GM18517 (cell line): ENCODE measurements at regions not wholly inside any gene's neighbourhood (a gene's known extent, or its start where the extent isn't known, plus 50 kb on each side); places are given as distances from the start of the nearest gene placed in this dataset.

Experiments used
- ATAC-seq: cut with Tn5 transposase; IDR thresholded peaks from one replicate; pipeline ENCODE4 v1.9.1; 2021; ENCODE audit warnings: mild to moderate bottlenecking, moderate library complexity; ENCODE audit not compliant: unreplicated experiment

DNA sequence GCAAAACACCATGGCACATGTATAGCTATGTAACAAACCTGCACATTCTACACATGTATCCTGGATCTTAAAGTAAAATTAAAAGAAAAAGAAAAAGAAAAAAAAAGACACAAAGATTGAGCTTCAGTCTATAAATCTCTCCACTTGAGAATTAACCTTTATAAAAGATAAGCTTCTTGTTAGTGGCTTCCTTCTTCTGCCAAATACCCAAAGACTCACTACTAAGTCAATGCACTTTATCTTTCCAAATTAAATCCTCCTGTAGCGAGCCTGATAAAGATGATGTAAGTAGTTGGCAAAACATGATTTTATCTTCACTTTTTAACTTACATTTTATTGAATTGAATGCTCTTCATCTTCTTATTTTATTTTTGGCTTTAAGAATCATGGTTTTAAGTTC, 349.9 kb downstream of the TRIB2 start:
- ATAC-seq = no peak

DNA sequence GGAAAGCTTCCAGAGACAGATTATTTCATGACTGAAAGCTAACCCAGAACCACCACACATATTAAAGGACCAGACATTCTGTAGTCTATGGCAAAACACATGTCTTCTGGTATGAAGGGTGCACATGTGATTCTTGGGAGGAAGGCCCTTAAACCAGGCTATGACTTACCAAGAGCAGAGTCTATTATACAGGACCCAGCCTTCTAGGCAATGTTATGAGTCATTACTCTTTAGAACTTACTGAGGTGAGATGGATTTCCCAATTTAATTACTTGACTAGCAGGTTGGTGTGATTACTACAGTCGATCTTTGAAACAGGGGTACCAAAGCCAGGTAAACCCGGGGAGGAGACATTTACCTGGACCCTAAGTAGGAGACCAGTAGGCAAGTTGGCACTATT, 350.8 kb downstream of the TRIB2 start:
- ATAC-seq = no peak

DNA sequence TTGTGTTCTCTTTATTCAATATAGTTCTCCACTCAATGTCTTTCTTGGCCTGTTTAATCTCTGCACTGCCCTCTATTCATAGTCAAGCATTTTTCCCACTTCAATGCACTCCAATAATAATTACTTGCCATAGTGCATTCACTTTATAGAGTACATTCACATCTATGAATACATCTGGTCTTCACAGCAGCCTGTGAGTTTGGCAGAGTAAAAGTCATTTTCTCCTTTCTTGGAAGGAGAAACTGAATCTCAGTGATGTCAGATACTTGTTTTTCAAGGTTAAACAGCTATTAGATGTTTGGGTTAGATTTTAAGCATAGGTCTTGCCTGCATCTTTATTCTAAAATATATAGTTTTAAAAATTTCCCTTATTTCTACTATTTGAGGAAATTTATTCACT, 373.2 kb downstream of the TRIB2 start:
- no peak for ATAC-seq

DNA sequence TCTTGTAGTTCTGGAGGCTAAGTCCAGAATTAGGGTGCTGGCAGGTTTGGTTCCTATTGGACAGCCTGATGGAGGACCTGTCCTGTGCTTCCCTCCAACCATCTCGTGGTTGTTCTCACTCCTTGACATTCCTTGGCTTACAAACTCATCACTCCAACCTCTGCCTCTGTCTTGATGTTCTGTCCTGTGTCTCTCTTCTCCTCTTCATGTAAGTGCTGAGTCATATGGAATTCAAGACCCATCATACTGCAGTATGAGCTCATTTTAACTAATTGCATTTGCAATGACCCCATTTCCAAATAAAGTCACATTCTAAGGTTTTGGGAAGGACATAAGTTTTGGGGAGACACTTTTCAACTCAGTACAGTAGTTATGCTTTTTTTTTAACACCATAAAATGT, 374.7 kb downstream of the TRIB2 start:
- ATAC-seq = no peak

DNA sequence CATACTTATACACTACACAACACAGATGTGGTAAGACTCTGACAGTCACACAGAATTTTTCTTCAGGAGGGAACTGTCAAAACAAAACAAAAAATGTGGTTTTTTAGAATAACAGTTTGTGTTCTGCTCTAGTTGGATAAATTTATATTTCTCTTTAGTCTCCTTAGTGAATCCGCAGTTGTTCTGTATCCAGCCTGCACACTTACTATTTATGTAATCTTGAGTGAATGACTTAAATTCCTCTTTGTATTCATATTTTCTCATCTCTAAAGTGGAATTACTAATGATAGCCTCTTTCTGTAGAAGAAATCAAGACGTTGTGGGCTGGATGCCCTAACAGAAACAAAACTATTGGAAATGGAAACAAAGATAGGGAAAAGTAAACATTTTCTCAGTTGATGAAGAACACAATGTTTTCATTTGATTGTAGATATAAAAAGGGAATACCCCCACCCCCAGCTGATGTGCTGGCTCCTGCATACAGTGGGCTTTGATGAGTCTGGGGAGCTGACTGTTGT, 375.2 kb downstream of the TRIB2 start:
- ATAC-seq = no peak

DNA sequence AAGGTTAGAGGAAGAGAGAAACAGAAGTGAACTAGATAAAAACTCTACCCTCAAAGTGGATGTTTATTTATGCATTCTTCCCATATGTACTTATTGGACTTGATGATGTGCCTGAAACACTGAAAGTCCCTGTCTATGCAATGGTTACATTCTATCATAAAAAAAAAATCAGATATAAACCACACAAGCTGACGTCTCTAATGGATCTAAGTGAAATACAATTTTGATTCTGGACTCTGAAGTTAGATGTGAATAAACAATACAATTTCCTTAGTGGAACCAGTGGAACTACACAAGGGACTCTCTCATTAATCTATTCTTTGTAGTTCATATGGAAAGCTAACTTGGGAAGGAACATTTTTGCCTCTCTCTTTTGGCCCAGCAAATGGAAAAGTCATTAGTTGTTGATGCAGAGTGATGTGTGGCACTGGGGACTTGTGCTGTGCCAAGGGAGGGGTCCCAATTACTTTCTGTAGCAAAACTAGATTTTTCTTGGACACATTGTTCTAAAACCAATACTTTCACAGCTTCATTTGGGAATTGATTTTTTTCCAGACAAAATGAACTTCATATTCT, 376.8 kb downstream of the TRIB2 start:
- ATAC-seq = no peak

DNA sequence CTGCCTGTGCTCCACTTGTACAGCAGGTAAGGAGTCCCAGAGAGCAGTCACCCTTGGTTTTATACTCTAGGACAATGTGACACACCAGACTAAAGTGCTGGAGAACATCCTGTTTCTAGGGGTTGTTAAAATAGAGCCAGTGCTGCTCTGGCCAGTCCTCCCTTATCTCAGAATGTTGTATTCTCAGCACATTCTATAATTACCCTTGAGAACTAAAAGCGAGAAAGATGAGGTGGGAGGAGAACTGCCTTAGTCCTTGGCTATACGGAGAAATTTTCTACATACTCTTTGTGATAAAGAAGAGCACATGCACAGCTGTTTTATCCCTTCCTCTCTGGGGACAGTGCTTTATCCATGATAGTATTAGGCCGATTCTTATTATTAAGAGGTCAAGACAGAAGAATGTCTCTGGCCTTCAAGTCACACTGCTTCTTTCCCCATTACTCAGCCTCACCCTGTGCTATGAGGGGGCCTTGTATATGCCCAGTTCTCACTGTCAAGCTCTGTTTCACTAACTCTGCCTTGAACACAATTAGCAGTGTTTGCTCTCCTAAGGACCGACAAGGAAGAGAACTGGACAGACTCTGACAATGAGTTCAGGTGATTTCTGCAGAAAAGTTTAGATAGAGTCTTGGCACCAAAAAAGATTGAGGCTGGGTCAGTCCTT, 385.8 kb downstream of the TRIB2 start:
- no peak for ATAC-seq

DNA sequence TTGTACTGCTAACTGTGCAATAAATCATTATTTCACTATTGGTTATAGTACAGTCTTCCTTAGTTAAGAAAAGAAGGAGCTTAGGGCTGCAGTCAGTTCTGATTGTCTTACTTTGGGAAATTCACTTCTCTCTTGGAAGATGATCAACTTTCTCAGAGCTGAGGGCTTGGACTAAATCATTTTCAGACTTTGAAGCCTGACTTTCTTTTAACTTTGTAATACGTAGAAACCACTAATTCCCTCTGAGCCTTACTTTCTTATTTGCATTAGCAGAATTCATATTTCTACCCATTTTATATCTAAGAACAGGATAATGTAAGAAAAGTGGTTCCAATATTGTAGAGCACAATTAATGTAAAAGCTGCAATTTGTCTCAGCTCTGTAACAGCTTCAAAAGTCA, 386.4 kb downstream of the TRIB2 start:
- ATAC-seq = no peak

DNA sequence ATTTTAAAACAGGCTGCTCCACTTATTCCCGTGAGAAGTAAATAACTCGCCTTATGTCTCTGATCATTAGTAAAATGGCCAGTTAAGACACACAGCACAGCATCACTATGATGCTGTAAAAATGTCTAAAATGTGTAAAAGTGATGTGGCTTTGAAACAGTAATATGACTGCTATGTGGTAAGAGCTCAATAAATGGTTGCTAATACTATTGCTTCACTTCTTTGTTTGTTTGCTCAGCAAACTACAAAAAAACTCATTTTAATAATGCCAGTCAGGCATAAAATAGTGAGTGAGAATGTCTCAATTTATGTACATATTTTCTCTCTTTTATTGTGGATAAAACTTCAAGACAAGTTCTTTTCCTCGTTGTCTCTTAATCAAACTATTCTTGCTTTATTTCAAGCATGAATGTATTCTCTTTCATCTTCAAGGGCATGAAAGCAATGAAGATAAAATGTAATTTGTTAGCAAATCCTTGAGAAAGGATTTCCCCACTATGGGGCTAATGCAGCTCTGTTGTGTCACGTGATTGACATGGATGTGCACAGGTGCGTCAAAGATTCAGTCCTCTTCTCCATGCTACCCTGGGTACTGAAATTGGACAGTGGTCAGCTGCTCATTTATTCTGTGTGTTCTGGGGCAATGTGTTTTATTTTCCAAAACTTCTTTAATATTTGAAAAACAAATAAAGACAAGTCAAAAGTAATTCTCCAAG, 387.2 kb downstream of the TRIB2 start:
- no peak for ATAC-seq

DNA sequence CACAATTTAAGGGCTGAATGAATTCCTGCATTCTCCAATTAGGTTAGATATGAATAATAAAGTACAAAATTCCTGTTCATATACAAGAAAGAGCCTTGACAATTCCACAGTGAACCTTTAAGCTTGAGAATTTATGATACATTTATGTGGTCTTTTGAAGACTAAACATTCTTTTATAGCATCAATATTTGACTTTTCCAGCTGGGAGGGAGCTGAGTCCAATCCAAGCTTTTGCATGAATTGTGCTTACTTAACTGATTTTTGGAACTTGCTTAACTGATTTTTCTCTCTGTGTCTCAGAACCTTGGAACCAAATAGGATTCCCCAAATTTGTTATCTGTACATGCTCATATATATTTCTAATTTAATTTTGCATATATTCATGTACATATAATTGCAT, 388.0 kb downstream of the TRIB2 start:
- no peak for ATAC-seq

DNA sequence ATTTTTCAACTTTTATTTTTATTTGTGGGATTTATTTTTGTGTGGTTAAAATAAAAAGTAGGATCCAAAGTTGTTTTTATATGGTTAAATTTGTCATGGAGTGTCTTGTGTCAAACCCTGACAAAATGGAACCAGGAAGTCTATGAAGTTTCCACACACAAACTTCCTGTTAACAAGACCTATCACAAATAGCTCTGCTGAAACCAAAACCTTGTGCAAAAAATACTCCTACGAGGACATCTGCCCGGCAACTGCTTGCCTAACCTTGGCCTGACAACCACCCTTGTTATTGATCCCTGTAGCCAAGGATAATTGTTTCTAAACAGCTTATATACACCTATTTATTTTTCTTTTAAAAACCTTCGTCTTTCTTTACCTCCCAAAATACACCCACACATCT, 389.6 kb downstream of the TRIB2 start:
- peak; percentile 72 for ATAC-seq

DNA sequence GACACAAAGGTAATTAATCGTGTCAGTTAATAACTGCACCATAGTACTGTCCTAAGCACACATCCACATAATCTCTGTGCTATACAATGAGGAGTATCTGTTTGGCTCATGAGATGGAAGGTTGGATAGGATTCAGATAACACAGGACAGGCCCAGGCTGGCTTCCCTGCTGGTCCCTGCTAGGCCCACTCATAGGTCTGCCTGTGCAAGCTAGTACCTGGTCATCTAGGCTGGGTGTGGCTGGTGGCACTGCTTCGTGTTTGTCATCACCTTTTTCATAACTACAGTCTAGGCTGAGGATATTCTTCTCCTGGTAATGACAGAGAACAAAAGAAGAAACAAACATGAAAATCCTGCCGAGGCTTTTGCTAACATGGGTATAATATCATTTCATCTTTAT, 392.8 kb downstream of the TRIB2 start:
- ATAC-seq = no peak

DNA sequence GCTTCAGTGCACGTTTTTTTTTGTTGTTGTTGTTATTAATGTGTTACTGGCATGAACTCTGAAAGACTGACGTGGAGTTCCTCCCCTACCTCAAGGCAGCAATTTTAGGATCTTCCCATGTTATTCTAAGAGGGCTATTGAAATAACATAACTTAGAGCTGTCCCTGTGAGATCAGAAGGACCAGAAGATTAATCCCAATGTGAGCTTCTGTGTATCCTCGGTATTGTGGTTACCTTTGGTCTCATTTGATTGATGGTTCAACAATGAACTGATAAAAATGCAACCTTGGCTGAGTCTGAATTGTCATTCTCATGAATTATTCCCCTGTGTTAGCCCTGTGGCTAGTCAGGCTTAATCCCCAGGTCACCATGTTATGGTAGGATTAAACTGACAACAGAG, 394.1 kb downstream of the TRIB2 start:
- no peak for ATAC-seq

DNA sequence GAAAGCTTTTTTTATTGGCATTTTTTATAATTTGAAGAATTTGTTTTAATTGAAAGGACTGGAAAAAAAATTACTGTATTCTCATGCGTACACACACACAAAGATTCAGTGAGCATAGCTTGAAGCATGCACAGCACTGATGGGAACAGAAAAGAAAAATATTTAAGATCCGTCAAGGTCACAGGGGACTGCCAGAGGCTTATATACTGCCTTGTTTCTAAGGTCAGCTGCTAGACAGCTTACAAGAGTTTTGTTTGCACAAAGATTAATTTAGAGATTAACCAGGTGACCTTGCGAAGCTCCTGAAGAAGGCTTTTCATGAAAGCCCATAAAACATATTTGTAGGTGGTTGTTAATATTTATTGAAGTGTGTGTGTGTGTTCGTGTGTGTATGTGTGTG, 396.3 kb downstream of the TRIB2 start:
- no peak for ATAC-seq

DNA sequence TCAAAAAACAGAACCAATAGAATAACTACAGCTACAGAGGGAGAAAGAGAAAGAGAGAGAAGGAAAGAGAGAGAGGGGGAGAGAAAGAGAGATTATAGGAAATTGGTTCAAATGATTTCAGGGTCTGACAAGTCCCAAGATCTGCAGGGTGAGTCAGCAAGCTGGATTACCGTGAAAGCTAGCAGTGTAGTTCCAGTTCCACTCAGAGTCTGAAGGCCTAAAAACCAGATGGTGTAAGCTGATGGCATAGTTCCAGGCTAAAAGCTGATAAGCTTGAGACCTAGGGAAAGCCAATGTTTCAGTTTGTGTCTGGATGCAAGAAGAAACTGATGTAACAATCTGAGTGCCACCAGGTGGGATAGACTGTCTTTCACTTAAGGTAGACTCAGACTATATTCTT, 397.7 kb downstream of the TRIB2 start:
- no peak for ATAC-seq

DNA sequence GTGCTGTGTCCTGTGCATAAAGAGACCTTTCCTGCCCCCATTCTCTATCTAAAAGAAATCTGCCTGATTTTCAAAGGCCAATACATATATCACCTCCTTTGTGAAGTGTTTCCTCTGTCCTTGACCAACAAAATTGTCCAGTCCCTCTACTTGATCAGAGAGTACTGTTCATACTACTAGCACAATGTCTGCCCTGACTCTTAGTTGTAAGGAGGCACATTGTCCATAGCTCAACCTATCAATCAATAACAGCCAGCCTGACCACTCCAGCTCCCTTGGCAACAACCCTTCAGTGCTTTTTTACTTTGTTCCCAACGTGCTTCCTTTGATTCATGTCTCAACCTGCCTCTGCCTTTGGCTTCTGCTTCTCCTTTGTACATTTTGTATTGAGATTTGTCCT, 398.9 kb downstream of the TRIB2 start:
- no peak for ATAC-seq

DNA sequence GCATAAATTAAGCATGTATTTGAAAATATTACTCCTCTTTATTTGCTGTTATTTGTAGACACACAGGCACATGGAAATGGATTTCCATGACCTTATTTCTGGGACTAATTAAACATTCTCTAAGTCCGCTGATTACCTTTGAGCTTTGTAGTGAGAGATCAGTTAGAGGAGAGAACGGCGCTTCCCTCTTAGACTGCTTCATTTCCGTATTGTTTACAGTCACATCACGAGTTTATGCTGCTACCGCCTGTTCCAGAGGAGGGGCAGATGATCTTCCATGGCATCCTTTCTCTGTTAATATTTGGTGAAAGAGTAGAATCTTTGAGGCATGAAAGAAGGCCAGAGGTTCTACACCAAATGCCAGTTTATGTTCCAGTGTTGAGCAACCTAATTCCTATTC, 404.4 kb downstream of the TRIB2 start:
- no peak for ATAC-seq

DNA sequence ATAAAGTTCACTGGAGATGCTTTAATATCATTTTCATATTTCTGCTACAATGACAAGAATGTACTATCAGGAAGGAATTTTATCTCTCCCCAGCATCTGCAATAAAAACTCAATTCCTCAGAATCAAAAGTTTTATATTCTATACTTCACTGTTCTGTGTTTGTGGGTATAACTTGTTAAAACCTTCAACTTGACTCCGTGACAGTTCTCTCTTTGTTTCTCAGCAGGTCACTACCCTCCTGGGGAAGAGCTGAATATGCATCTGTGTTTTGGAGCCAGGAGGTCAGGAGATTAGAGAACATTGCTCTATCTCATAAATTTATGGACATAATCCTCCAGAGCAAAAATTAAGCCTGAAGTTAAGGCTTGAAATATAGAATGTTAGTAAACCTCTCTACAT, 411.4 kb downstream of the TRIB2 start:
- no peak for ATAC-seq

DNA sequence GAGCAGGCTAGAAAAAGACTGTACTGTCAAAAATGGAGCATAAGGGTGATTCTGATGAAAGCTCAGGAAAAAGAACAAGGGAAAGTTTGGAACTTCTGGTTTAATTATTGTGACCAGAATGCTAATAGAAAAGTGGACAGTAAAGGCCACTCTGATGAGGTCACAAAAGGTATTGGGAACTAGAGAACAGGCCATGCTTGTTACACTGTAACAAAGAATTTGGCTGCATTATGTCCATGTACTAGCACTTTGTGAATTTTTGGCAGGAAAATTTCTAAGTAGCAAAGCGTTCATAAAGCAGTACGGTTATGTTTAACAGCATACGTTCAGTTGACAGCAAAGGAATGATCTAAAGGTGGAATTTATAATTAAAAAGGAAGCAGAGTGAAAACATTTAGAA, 418.6 kb downstream of the TRIB2 start:
- ATAC-seq = no peak

DNA sequence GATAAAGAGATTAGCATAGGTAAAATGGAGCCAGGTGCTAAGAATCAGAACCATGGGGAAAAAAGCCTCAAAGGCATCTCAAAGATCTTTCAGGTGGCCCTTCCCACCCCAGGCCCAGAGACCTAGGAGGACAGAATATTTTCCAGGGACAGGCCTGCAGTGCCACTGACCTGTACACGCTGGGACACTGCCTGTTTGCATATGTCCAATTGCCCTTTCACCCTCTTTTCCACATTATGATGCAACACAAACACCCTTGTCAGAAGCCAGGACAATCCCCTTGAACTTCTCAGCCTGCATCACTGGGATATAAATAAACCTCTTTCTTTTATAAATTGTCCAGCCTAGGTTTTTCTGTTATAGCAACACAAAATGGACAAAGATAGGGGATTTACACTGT, 419.1 kb downstream of the TRIB2 start:
- ATAC-seq = no peak

DNA sequence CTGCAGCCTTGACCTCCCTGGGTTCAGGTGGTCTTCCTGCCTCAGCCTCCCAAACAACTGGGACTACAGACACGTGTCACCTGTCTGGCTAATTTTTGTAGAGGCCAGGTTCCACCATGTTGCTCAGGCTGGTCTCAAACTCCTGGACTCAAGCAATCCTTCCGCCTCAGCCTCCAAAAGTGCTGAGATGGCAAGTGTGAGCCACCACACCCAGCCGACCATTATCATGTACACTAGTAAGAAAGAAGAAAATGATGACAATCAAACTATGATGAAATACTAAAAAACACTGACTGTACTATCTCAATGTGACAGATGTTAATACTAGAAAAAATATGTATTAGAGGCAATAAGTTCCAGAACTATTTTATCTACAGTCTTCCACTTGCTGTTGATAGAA, 420.9 kb downstream of the TRIB2 start:
- no peak for ATAC-seq

DNA sequence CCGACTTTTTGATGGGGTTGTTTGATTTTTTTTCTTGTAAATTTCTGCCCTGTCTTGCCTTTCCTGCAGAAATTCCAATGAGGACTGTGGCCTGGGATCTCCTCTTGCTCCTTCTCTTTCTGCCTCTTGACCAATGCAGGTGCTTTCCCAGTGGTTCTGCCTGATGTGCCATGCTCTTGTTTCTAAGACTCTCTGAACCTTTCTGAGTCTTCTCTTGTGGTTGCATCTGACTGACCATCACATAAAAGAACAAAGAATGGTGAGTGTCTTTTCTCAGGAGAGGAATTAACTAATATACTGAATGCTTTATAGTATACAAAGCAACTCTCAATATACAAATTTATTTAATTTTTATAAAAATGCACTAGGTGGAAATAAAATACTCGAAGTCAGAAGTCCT, 424.6 kb downstream of the TRIB2 start:
- ATAC-seq = no peak
